ENCODE measurements at regions not wholly inside any gene's neighbourhood (a gene's known extent, or its start where the extent isn't known, plus 50 kb on each side); places are given as distances from the start of the nearest gene placed in this dataset.

DNA sequence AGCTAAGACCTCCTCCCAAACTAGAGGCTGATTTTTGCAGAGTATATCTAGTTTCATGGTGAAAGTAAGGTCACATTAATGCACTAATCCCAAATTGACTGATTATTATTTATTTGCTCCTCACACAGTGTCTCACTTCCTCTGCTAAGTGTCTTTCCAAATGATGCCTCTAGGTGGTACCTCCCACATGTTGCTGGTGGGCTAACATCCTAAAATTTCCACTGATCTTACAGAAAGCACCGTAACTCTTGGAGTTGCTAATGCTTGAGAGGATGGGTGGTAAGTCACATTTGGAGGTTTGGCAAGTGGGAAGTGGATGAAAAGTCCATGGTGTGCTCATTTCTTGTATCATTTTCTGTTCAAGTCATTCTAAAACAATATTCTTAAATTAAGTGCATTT is 428.7 kb upstream of the GYPC start:
- no peaks in the 10 kb centered on the region for H3K36me3 ChIP-seq (ENCODE audit: control insufficient read depth in 4 of 4, insufficient read depth in 3 of 4, low read depth in 1 of 4, low read length in 3 of 4)
- no peak overlapping the region for H3K27ac ChIP-seq (ENCODE audit: low read depth in 1 of 2, low read length in 2 of 2)
- no peaks in the 10 kb centered on the region for H3K4me1 ChIP-seq (ENCODE audit: control insufficient read depth in 4 of 4, insufficient read depth in 4 of 4, low read length in 3 of 4)
- peaks cover 0 to 2% (median 0%) of the 10 kb centered on the region in 4 donors for H3K27me3 ChIP-seq (ENCODE audit: control insufficient read depth in 4 of 4, insufficient read depth in 4 of 4, low read length in 3 of 4)
- H3K4me3 ChIP-seq (ENCODE audit: low read depth in 1 of 3, low read length in 3 of 3), result no peak overlapping the region
- 73% methylated on average over 1 of the region's 1 CpG for WGBS
- no peak for DNase-seq (ENCODE audit: low spot score)
- no peak overlapping the region for H3K9ac ChIP-seq (ENCODE audit: low read depth in 1 of 2, low read length in 2 of 2)
- peaks cover 0 to 4% (median 2%) of the 10 kb centered on the region in 4 donors for H3K9me3 ChIP-seq (ENCODE audit: control insufficient read depth in 4 of 4, low read length in 3 of 4)
- TF ChIP-seq RAD21 (IDR thresholded peaks at IDR 0.05), result peak in 1 of 2 donors; percentile 13
- no peak for TF ChIP-seq NR2F2 (IDR thresholded peaks at IDR 0.05)

DNA sequence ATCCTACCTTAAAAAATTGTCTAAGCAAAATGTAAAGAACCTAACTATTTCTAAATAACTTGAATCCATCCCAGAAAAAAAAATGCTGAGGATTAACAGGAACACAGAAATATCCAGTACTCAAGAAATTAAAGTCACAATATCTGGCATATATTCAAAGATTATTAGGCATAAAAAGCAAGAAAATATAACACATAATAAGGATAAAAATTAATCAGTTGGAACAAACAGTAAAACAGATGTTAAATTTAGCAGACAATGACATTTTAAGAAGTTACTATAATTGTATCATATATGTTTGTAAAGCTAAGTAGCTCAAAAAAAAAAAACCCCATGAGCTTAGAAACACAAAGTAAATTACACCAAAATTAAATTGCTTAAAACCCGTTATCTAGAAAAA is 427.4 kb upstream of the GYPC start:
- no peaks in the 10 kb centered on the region for H3K4me1 ChIP-seq (ENCODE audit: control insufficient read depth in 4 of 4, insufficient read depth in 4 of 4, low read length in 3 of 4)
- H3K9me3 ChIP-seq (ENCODE audit: control insufficient read depth in 4 of 4, low read length in 3 of 4), result peaks cover 0 to 4% (median 2%) of the 10 kb centered on the region in 4 donors
- no peaks in the 10 kb centered on the region for H3K36me3 ChIP-seq (ENCODE audit: control insufficient read depth in 4 of 4, insufficient read depth in 3 of 4, low read depth in 1 of 4, low read length in 3 of 4)
- no peak overlapping the region for H3K4me3 ChIP-seq (ENCODE audit: low read depth in 1 of 3, low read length in 3 of 3)
- 65% methylated on average over 1 of the region's 1 CpG for WGBS
- no peak for DNase-seq (ENCODE audit: low spot score)
- no peak overlapping the region for H3K9ac ChIP-seq (ENCODE audit: low read depth in 1 of 2, low read length in 2 of 2)
- H3K27ac ChIP-seq (ENCODE audit: low read depth in 1 of 2, low read length in 2 of 2), result no peak overlapping the region
- TF ChIP-seq NR2F2 (IDR thresholded peaks at IDR 0.05) (no peak), HNF4G (IDR thresholded peaks at IDR 0.05) (no peak), JUND (IDR thresholded peaks at IDR 0.05) (no peak), GABPA (IDR thresholded peaks at IDR 0.05 in 1 of 2, conservative IDR thresholded peaks at IDR 0.05 in 1 of 2) (no peak), RXRA (IDR thresholded peaks at IDR 0.05) (no peak), RAD21 (IDR thresholded peaks at IDR 0.05) (no peak), YY1 (IDR thresholded peaks at IDR 0.05) (no peak), HNF4A (conservative IDR thresholded peaks at IDR 0.05) (no peak), EGR1 (IDR thresholded peaks at IDR 0.05; ENCODE audit: low read depth in 2 of 2) (no peak), SP1 (IDR thresholded peaks at IDR 0.05) (no peak), FOXA1 (IDR thresholded peaks at IDR 0.05) (no peak), FOXA2 (IDR thresholded peaks at IDR 0.05) (no peak)
- TF ChIP-seq, protein P1, sequence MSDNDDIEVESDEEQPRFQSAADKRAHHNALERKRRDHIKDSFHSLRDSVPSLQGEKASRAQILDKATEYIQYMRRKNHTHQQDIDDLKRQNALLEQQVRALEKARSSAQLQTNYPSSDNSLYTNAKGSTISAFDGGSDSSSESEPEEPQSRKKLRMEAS (IDR thresholded peaks at IDR 0.05), result no peak
- TF ChIP-seq, protein P2, sequence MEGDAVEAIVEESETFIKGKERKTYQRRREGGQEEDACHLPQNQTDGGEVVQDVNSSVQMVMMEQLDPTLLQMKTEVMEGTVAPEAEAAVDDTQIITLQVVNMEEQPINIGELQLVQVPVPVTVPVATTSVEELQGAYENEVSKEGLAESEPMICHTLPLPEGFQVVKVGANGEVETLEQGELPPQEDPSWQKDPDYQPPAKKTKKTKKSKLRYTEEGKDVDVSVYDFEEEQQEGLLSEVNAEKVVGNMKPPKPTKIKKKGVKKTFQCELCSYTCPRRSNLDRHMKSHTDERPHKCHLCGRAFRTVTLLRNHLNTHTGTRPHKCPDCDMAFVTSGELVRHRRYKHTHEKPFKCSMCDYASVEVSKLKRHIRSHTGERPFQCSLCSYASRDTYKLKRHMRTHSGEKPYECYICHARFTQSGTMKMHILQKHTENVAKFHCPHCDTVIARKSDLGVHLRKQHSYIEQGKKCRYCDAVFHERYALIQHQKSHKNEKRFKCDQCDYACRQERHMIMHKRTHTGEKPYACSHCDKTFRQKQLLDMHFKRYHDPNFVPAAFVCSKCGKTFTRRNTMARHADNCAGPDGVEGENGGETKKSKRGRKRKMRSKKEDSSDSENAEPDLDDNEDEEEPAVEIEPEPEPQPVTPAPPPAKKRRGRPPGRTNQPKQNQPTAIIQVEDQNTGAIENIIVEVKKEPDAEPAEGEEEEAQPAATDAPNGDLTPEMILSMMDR (IDR thresholded peaks at IDR 0.05; ENCODE audit: low read depth, low read length, missing input control), result no peak
- TF ChIP-seq, protein P3, sequence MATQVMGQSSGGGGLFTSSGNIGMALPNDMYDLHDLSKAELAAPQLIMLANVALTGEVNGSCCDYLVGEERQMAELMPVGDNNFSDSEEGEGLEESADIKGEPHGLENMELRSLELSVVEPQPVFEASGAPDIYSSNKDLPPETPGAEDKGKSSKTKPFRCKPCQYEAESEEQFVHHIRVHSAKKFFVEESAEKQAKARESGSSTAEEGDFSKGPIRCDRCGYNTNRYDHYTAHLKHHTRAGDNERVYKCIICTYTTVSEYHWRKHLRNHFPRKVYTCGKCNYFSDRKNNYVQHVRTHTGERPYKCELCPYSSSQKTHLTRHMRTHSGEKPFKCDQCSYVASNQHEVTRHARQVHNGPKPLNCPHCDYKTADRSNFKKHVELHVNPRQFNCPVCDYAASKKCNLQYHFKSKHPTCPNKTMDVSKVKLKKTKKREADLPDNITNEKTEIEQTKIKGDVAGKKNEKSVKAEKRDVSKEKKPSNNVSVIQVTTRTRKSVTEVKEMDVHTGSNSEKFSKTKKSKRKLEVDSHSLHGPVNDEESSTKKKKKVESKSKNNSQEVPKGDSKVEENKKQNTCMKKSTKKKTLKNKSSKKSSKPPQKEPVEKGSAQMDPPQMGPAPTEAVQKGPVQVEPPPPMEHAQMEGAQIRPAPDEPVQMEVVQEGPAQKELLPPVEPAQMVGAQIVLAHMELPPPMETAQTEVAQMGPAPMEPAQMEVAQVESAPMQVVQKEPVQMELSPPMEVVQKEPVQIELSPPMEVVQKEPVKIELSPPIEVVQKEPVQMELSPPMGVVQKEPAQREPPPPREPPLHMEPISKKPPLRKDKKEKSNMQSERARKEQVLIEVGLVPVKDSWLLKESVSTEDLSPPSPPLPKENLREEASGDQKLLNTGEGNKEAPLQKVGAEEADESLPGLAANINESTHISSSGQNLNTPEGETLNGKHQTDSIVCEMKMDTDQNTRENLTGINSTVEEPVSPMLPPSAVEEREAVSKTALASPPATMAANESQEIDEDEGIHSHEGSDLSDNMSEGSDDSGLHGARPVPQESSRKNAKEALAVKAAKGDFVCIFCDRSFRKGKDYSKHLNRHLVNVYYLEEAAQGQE (IDR thresholded peaks at IDR 0.05), result no peak
- TF ChIP-seq, protein P4, sequence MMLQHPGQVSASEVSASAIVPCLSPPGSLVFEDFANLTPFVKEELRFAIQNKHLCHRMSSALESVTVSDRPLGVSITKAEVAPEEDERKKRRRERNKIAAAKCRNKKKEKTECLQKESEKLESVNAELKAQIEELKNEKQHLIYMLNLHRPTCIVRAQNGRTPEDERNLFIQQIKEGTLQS (IDR thresholded peaks at IDR 0.05), result no peak
- TF ChIP-seq, protein P5, sequence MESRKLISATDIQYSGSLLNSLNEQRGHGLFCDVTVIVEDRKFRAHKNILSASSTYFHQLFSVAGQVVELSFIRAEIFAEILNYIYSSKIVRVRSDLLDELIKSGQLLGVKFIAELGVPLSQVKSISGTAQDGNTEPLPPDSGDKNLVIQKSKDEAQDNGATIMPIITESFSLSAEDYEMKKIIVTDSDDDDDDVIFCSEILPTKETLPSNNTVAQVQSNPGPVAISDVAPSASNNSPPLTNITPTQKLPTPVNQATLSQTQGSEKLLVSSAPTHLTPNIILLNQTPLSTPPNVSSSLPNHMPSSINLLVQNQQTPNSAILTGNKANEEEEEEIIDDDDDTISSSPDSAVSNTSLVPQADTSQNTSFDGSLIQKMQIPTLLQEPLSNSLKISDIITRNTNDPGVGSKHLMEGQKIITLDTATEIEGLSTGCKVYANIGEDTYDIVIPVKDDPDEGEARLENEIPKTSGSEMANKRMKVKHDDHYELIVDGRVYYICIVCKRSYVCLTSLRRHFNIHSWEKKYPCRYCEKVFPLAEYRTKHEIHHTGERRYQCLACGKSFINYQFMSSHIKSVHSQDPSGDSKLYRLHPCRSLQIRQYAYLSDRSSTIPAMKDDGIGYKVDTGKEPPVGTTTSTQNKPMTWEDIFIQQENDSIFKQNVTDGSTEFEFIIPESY (IDR thresholded peaks at IDR 0.05), result no peak
- no peaks in the 10 kb centered on the region for H3K27me3 ChIP-seq (ENCODE audit: control insufficient read depth in 4 of 4, insufficient read depth in 4 of 4, low read length in 3 of 4)
